Hematopoietic multipotent progenitor cell (in vitro differentiated cells): ENCODE measurements at regions not wholly inside any gene's neighbourhood (a gene's known extent, or its start where the extent isn't known, plus 50 kb on each side); places are given as distances from the start of the nearest gene placed in this dataset.
"Not testable (repeated sequence)": the region's sequence is repeated elsewhere in the genome, so short reads cannot be mapped to it uniquely, and the experiment has no call there.

Experiments used
- DNase-seq, 3 donors: peaks; one replicate each; pipeline ENCODE4 v3.0.0-alpha.2; 2011 to 2015; ENCODE audit warnings: low read depth in 2 of 3, low spot score in 2 of 3

GRCh38 chr3:74295479-74295878, 319.0 kb downstream of the CNTN3 start:
- no peak for DNase-seq

DNA sequence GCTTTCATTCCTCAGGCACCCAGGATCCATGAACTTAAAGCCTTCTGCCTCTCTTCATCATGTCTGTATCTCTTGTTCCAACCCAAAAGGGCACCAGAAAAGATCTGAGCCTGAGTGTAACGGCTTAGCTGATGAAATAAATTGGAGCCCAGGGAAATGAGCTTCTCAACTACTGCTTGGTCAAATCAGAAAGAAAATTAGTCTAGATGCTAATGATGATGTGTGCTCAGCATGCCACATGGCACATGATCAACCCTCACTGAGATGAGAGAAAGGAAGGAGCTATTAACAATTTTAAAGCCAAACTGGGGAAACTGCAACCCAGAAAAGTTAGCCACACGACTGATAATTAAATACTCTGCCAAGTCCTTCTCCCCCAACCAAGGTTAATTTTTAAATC, 325.7 kb downstream of the CNTN3 start:
- DNase-seq, result no peak

- no peak for DNase-seq
Observed at GRCh38 chr3:74287557-74287956, 326.9 kb downstream of the CNTN3 start.

DNA sequence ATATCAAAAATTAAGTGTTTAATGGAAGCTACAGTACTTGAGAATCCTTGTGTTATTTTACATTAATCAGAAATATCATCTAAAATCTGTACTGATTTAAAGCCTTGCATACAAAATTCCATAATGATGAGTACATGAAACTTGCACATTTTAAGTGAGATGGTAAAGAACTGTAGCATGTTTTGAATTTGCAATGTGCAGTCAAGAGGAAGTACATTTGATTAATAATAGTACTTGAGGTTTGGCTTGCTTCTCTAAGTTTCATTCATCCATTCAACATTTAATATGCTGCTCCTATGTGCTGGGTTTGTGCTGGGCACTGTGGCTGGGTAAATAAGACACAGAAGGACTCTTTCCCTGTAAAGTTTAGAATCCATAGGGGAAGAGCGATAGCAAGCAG, 332.3 kb downstream of the CNTN3 start:
- DNase-seq, result no peak

GRCh38 chr3:74281705-74282104, 332.8 kb downstream of the CNTN3 start:
- no peak for DNase-seq

GRCh38 chr3:74273555-74274402, 340.7 kb downstream of the CNTN3 start:
- DNase-seq, result no peak

- no peak for DNase-seq
Observed at GRCh38 chr3:74273091-74273490, 341.4 kb downstream of the CNTN3 start.

DNA sequence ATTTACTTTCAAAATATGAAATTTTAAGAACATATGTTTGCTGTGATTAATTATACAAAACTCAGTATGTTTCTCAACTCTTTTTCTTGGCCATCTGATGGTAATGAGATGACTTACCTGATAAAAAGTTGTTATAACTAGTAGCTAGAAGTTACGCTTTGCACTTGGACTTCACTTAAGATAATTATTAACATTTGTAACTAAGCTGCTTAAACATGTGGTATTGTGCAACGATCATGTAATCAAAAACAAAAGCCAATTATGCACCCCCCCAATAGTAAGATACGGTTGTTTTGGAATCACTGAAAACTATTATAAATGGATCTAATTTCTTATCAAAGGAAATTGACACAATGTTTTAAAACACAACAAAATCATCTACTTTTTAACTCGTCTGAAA, 342.9 kb downstream of the CNTN3 start:
- DNase-seq, result no peak

DNA sequence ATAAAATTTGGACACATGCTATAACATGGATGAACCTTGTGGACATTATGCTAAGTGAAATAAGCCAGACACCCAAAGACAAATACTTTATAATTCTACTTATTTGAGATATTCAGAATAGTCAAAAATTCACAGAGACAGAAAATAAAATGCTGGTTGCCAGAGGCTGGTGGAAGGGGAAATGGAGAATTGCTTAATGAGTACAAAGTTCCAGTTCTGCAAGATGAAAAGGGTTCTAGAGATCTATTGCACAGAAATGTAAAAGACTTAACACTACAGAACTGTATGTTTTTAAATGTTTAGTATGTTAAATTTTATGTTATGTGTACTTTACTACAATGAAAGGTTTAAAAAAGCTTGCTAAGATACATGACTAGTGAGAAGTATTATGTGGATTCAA, 344.8 kb downstream of the CNTN3 start:
- DNase-seq, result no peak

GRCh38 chr3:74268753-74269152, 345.7 kb downstream of the CNTN3 start:
- DNase-seq, result no peak

GRCh38 chr3:74267588-74268184, 346.8 kb downstream of the CNTN3 start:
- peak in 2 of 3 donors; percentile 16 to 39 for DNase-seq

DNA sequence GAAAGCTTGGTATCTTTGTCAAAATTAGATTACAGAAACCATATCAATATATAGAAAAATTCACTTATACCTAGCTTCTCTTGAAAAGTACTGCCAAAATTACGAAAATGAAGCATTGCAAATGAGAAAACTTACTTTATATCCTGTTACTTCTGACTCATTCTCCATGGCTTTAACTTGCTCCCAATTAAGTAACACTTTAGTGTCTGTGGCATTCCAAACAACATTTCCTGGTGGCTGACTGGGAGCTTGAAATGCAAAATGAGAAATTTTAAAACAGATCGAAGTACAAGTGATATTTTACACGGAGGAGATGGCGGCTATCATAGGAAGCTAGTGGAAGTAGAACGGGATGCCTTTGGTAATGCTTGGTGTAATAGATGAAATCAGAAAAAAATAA, 347.3 kb downstream of the CNTN3 start:
- no peak for DNase-seq

DNA sequence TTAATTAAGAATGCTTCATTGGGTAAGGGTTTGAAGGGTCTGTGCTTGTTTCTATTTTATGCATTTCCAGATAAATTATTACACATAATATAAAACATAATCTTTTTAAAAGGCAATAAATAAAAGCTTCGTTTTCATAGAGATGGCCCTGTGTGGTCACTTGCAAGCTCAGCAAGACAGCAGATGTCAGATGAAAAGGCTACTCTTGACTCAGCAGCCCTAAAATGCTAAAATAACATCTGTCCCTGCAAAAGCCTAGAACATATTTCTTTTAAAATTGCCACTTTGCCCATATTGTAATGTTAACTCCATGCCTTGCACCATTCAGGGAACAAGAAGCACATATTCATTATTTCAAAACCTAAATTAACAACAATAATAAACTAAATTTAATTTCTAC, 349.4 kb downstream of the CNTN3 start:
- DNase-seq, result no peak

DNA sequence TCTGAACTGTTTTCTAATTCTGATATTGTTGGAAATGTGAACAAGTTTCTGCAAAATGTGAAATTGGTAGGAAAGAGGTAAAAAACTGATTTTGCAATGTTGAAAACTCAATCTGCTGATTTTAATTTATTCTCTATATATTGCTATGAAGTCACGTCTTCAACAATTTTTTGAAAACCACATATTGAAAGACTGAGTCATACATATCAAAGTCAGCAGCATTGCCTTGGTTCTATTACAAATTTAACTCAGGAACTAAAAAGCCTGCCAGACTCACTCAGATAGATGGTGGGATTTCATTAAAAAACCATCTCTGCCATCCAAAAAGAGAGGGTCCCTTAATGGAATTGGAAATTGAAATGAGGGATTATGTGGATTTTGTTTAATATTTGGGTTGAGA, 351.4 kb downstream of the CNTN3 start:
- DNase-seq, result no peak

- no peak for DNase-seq
Observed at GRCh38 chr3:74233091-74233490, 381.4 kb downstream of the CNTN3 start.

DNA sequence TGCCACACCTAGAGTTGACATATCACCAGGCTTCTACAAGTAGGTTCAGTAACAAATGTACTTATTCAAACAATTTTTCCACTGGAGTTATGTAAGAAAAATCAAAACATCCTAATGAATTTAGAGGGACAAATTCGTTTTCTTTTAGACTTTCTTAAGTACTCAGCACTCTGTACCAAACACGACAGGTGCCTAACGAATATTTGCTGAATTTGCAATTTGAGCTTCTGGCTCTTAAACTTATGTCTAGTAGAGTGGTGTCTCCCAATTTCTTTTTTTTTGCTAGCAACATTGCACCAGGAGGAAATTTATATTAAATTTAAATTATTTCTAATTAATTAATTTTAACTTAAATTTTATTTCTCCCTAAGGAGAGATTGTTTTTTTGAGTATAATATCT, 397.0 kb downstream of the CNTN3 start:
- DNase-seq, result no peak

GRCh38 chr3:74214286-74214685, 400.2 kb downstream of the CNTN3 start:
- DNase-seq, result no peak

DNA sequence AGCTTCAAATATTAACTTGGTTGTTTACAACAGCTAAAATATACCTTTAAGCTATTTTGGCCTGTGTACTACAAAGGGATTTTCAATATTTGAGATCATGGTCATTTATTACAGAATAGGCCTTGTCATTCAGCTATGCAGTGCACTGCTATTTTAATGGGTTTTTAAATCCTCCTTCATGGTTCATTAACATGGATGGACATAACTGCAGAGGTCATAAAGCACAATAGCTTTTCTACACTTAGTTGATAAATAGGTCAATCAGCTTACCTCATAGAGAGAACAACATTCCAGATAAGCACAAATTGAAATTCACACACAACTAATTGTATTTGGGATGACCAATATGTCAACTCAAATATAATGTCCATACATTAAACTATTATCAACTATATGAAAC, 403.7 kb downstream of the CNTN3 start:
- DNase-seq, result no peak

DNA sequence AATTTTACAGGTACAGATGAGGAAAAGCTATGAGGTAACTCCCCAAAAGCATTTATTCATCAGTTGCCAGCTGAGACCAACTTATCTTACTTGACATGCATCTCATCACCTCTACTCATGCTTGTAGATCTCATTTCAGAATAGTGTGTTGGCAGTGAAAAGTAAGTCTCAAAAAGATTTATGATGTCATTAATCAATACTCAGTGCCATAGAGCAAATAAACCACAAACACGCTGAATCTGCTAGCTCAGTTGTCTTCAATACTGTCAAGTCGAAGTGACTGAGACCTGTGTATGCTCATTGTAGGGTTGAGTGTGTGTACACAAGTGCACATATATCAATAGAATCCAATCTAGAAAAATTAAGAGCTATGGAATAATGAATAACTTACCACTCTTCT, 413.5 kb downstream of the CNTN3 start:
- no peak for DNase-seq

DNA sequence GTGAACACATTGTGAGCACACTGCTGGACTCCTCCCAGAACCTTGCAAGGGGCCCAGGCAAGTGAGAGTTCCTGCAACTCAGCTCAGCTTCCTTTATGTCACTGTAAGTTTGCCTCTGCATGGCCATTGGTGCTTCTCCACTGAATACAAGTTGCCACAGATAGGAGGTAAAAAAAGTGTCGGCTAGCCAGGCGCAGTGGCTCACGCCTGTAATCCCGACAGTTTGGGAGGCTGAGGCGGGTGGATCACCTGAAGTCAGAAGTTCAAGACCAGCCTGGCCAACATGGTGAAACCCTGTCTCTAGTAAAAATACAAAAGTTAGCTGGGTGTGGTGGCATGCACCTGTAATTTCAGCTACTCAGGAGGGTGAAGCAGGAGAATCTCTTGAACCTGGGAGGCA, 435.8 kb downstream of the CNTN3 start:
- DNase-seq, result not testable (repeated sequence)

- DNase-seq, result no peak
Observed at GRCh38 chr3:74173090-74173489, 441.4 kb downstream of the CNTN3 start.

DNA sequence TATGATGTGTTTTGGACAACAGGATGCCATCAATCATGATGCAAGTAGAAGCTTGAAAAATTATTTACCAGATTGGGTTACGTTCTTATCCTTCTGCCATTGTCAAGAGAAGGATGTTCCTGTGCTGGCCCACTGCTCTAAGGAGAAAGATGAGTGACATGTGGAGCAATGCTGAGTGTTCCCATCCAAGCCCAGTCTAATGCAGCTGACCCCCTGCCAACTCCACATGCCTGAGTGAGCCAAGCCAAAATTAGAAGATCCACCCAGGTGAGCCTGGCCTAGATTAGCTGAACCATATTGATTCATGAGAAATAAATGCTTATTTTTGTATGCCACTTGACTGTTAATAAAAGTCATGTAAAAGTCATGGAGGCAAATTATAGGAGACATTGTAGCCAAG, 446.5 kb downstream of the CNTN3 start:
- no peak for DNase-seq

- no peak for DNase-seq
Observed at GRCh38 chr3:74165211-74165610, 449.2 kb downstream of the CNTN3 start.
